Right lobe of liver (tissue), 4 donors: ENCODE measurements at regions not wholly inside any gene's neighbourhood (a gene's known extent, or its start where the extent isn't known, plus 50 kb on each side); places are given as distances from the start of the nearest gene placed in this dataset.

Experiments used
- POLR2A ChIP-seq: fragments of 450-650 bp; IDR thresholded peaks from one replicate; pipeline ENCODE4 v1.6.1; 2017; ENCODE audit warnings: antibody characterized with exemption, mild to moderate bottlenecking
- TF ChIP-seq, protein P1 (sequence below), 4 donors: fragments of 200-600 bp in 3 of 4; fragments of 450-650 bp in 1 of 4; IDR thresholded peaks; one replicate each; pipeline versions ENCODE4 v1.5.1 to v1.8.0; 2016 to 2022; ENCODE audit warnings: antibody characterized with exemption in 4 of 4, mild to moderate bottlenecking in 2 of 4
- donor health status: DM: no; HTN: no; CAD: no.
- donor health status: DM: no; HTN: no; CAD: no.
- donor health status: DM: no; HTN: yes; CAD: no.

DNA sequence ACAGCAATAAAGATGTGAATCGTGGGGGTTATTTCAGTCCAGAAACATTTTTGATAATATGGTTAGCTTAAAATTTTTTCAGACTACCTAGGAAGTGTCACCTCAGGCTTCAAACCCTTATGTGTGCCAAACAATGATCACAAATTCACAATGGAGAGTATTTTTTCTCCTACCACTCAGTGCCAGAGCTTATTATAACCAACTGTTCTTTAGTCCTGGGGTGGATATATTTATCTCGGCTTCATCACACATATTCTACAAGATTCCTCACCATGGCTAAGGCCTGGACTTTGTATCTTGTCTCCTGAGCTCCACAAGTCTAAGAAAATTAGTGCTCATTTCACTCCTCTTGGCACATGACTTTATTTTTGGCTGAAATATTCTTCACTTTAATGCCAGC, 629.1 kb downstream of the RWDD3 start:
- TF ChIP-seq, protein P1, sequence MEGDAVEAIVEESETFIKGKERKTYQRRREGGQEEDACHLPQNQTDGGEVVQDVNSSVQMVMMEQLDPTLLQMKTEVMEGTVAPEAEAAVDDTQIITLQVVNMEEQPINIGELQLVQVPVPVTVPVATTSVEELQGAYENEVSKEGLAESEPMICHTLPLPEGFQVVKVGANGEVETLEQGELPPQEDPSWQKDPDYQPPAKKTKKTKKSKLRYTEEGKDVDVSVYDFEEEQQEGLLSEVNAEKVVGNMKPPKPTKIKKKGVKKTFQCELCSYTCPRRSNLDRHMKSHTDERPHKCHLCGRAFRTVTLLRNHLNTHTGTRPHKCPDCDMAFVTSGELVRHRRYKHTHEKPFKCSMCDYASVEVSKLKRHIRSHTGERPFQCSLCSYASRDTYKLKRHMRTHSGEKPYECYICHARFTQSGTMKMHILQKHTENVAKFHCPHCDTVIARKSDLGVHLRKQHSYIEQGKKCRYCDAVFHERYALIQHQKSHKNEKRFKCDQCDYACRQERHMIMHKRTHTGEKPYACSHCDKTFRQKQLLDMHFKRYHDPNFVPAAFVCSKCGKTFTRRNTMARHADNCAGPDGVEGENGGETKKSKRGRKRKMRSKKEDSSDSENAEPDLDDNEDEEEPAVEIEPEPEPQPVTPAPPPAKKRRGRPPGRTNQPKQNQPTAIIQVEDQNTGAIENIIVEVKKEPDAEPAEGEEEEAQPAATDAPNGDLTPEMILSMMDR (IDR thresholded peaks at IDR 0.05): no peak
- TF ChIP-seq POLR2A: no peak
